ENCODE measurements at regions not wholly inside any gene's neighbourhood (a gene's known extent, or its start where the extent isn't known, plus 50 kb on each side); places are given as distances from the start of the nearest gene placed in this dataset.

DNA sequence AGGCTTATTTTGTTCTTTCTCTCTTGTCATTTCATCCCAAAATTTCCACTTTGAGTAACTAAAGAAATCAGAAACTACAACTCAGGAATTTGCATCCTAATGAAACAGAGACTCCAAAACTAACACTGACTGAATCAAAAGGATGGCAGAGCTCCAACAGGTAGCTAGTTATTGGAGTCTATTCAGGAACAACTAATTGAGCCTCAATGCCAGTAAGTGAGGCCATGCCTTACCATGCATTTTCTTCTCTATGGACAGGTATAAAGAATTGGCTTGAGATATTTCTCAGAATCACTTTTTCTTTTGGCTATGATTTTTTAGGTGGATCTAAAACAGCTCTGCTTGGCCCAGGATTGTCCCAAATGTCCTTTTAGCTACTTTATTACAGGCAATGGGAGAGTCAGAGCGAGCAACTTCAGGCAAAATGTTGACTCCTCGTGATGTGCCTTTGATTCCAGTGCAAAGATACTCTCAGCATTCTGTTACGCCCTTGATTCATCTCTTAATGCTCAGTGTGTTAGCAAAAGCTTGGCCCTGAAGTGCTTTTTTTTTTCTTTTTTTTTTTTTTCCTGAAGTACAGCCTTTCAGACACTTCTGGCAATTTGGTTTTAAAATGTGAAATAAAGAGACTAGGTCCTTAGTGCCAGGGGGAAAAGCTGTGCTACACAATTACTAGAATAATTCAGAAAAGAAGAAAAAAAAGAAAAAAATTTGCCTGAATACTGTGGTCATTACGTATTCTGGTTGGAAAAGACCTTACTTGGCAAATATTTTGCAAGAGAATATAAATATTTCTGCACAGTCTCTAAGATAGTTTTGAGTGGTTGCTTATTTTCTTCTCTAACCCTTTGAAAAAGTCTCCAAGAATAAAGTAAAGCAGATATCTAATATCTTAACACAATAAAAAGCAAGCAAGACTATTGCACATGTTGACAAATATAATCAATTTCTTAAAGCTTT lies 423.7 kb downstream of the ANXA1 start:
- no peaks in the 10 kb centered on the region for H3K9me3 ChIP-seq
- DNase-seq: no peak
- no peaks in the 10 kb centered on the region for H3K27me3 ChIP-seq
- no peak for ATAC-seq
- intact Hi-C loops (cut with DNase I; ENCODE audit: low total_unique reads): no loop called here
- H3K4me3 ChIP-seq: no peak overlapping the region
- TF ChIP-seq, protein P1, sequence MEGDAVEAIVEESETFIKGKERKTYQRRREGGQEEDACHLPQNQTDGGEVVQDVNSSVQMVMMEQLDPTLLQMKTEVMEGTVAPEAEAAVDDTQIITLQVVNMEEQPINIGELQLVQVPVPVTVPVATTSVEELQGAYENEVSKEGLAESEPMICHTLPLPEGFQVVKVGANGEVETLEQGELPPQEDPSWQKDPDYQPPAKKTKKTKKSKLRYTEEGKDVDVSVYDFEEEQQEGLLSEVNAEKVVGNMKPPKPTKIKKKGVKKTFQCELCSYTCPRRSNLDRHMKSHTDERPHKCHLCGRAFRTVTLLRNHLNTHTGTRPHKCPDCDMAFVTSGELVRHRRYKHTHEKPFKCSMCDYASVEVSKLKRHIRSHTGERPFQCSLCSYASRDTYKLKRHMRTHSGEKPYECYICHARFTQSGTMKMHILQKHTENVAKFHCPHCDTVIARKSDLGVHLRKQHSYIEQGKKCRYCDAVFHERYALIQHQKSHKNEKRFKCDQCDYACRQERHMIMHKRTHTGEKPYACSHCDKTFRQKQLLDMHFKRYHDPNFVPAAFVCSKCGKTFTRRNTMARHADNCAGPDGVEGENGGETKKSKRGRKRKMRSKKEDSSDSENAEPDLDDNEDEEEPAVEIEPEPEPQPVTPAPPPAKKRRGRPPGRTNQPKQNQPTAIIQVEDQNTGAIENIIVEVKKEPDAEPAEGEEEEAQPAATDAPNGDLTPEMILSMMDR (IDR thresholded peaks at IDR 0.05 in 4 of 5, conservative IDR thresholded peaks at IDR 0.05 in 1 of 5): no peak
- no peak for TF ChIP-seq POLR2A (IDR thresholded peaks at IDR 0.05)
- no peak overlapping the region for H3K27ac ChIP-seq
- H3K36me3 ChIP-seq: no peaks in the 10 kb centered on the region
- in situ Hi-C loops (cut with MboI; ENCODE audit: low sequenced_read_pairs in 4 of 4): loop anchor here in 1 of 4 donors (25.0 kb wide), 1 partner anchor 88 kb away; no protein-coding TSS in a partner anchor
- H3K4me1 ChIP-seq: no peaks in the 10 kb centered on the region

DNA sequence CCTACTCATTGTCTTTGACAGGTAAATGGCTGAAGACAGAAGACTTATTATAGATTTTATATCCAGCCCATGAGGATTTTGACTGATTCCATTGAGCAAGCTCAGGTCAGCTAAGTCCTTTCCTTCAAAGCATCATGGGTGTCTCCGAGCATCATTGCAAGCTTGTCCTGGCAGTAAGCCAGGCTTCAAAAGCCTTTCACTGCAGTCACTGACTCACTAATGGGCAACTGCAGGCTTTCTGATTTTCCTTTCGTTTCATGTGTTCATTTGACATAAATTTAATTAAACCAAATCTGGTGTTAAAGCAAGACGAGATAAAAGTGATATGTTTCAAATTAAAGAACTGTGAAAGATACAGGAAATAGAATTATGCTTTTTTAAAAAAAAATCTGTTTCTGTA lies 426.2 kb downstream of the ANXA1 start:
- Histone ChIP-seq H3K4me3 (no peak overlapping the region), H3K9me3 (no peaks in the 10 kb centered on the region), H3K27ac (no peak overlapping the region), H3K27me3 (no peaks in the 10 kb centered on the region), H3K4me1 (no peaks in the 10 kb centered on the region), H3K36me3 (no peaks in the 10 kb centered on the region)
- ATAC-seq (no peak), DNase-seq (no peak)
- TF ChIP-seq, protein P1 (IDR thresholded peaks at IDR 0.05 in 4 of 5, conservative IDR thresholded peaks at IDR 0.05 in 1 of 5): no peak
- no peak for TF ChIP-seq POLR2A (IDR thresholded peaks at IDR 0.05)
- intact Hi-C loops (cut with DNase I; ENCODE audit: low total_unique reads) (no loop called here), in situ Hi-C loops (cut with MboI; ENCODE audit: low sequenced_read_pairs in 4 of 4) (loop anchor here in 1 of 4 donors (25.0 kb wide), 1 partner anchor 91 kb away; no protein-coding TSS in a partner anchor)

DNA sequence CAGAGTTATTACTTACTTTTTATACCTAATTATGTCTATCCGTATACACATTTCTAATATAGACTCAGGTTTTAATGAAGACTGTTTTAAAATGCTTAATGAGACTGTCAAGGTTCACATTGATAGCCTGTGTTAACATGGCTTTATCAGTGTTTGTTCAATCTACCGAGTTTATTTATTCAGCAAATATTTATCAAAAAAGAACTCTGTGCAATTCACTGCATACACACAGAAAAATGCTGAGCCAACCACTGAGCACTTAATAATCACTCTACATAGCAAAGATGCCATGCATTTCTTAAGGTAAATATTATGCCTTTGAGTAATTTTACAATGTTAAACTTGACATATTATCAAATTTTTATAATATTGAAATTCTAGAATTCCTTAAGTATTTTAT lies 428.2 kb downstream of the ANXA1 start:
- Histone ChIP-seq H3K27ac (no peak overlapping the region), H3K4me1 (no peaks in the 10 kb centered on the region), H3K27me3 (no peaks in the 10 kb centered on the region), H3K4me3 (no peak overlapping the region), H3K9me3 (no peaks in the 10 kb centered on the region), H3K36me3 (no peaks in the 10 kb centered on the region)
- intact Hi-C loops (cut with DNase I; ENCODE audit: low total_unique reads) (no loop called here), in situ Hi-C loops (cut with MboI; ENCODE audit: low sequenced_read_pairs in 4 of 4) (loop anchor here in 1 of 4 donors (25.0 kb wide), 1 partner anchor 93 kb away; no protein-coding TSS in a partner anchor)
- no peak for ATAC-seq
- DNase-seq: no peak
- TF ChIP-seq, protein P1 (IDR thresholded peaks at IDR 0.05 in 4 of 5, conservative IDR thresholded peaks at IDR 0.05 in 1 of 5): no peak
- TF ChIP-seq POLR2A (IDR thresholded peaks at IDR 0.05): no peak

DNA sequence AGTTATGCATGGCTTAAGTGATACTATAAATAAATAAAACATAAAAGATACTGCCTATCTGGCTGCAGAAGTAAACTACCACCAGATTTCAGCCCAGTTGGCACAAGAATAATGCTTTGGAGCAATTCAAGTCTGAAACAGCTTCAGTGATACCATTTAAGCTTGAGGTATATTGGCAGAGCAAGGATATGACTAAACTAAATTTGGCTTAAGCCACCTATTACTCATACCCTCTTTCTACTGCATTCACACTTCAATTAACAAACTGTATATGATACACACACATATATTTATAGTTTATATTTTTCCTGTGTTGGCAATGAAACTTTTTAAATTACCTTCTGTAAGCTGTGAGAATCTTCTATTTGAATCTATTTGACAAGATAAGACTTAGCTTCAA lies 431.9 kb downstream of the ANXA1 start:
- no peak for TF ChIP-seq POLR2A (IDR thresholded peaks at IDR 0.05)
- TF ChIP-seq, protein P1 (IDR thresholded peaks at IDR 0.05 in 4 of 5, conservative IDR thresholded peaks at IDR 0.05 in 1 of 5): no peak
- Histone ChIP-seq H3K27ac (no peak overlapping the region), H3K27me3 (no peaks in the 10 kb centered on the region), H3K4me3 (no peak overlapping the region), H3K9me3 (no peaks in the 10 kb centered on the region), H3K4me1 (no peaks in the 10 kb centered on the region), H3K36me3 (no peaks in the 10 kb centered on the region)
- ATAC-seq: no peak
- in situ Hi-C loops (cut with MboI; ENCODE audit: low sequenced_read_pairs in 4 of 4): loop anchor here in 1 of 4 donors (25.0 kb wide), 1 partner anchor 96 kb away; no protein-coding TSS in a partner anchor
- DNase-seq: no peak
- intact Hi-C loops (cut with DNase I; ENCODE audit: low total_unique reads): no loop called here

Data from gastrocnemius medialis (tissue), 4 donors.